ENCODE measurements at regions not wholly inside any gene's neighbourhood (a gene's known extent, or its start where the extent isn't known, plus 50 kb on each side); places are given as distances from the start of the nearest gene placed in this dataset.

DNA sequence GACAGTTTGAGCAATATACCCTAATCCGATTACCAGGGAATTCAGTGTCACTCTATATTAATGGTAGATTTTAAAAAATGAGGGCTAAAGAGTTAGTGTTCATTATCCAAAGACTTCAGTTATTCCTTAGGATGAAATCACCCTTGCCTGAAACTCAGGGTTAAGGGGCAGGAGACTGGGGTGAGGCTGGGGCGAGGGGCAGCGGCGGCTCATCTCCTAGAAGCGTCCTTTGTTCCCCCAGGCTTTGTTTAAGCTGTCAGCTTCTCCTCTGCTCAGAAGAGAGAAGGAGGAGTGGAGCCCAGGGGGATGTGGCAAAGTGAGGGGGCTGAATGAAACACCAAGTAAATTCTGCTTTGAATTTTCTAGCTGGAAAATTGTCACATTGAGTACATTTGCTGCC is 117.7 kb upstream of the ELAC2 start:
- TF ChIP-seq, protein P1, sequence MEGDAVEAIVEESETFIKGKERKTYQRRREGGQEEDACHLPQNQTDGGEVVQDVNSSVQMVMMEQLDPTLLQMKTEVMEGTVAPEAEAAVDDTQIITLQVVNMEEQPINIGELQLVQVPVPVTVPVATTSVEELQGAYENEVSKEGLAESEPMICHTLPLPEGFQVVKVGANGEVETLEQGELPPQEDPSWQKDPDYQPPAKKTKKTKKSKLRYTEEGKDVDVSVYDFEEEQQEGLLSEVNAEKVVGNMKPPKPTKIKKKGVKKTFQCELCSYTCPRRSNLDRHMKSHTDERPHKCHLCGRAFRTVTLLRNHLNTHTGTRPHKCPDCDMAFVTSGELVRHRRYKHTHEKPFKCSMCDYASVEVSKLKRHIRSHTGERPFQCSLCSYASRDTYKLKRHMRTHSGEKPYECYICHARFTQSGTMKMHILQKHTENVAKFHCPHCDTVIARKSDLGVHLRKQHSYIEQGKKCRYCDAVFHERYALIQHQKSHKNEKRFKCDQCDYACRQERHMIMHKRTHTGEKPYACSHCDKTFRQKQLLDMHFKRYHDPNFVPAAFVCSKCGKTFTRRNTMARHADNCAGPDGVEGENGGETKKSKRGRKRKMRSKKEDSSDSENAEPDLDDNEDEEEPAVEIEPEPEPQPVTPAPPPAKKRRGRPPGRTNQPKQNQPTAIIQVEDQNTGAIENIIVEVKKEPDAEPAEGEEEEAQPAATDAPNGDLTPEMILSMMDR (IDR thresholded peaks at IDR 0.05; ENCODE audit: unreplicated experiment), result no peak
- Mint-ChIP-seq H3K9me3 (ENCODE audit: unreplicated experiment) (no peaks in the 10 kb centered on the region), H3K4me1 (ENCODE audit: unreplicated experiment) (no peaks in the 10 kb centered on the region), H3K36me3 (ENCODE audit: low read depth, unreplicated experiment) (no peaks in the 10 kb centered on the region), H3K27ac (ENCODE audit: unreplicated experiment) (no peak overlapping the region), H3K27me3 (ENCODE audit: unreplicated experiment) (no peaks in the 10 kb centered on the region), H3K4me3 (ENCODE audit: unreplicated experiment) (no peak overlapping the region)
- DNase-seq (ENCODE audit: low spot score), result no peak

DNA sequence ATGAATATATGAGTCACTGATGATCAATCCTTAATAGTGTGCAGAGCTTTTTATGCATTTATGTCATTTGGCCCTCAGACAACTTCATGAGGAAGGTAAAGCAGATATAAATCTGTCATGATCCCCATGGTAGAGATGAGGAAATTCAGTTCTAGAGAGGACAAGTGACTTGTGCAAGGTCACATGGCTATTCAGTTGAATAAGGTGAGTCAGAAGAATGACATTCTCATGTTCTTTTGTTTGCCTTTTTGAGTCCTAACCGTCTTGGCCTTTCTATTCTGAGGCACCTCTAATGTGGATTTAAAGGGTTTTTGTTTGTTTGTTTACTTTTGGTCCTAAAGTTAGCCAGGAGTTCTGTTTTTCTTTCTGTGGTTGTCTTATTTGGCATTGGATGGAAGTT is 116.2 kb upstream of the ELAC2 start:
- H3K4me3 Mint-ChIP-seq (ENCODE audit: unreplicated experiment), result no peak overlapping the region
- no peaks in the 10 kb centered on the region for H3K4me1 Mint-ChIP-seq (ENCODE audit: unreplicated experiment)
- no peaks in the 10 kb centered on the region for H3K9me3 Mint-ChIP-seq (ENCODE audit: unreplicated experiment)
- TF ChIP-seq, protein P1 (IDR thresholded peaks at IDR 0.05; ENCODE audit: unreplicated experiment), result no peak
- no peak overlapping the region for H3K27ac Mint-ChIP-seq (ENCODE audit: unreplicated experiment)
- no peak for DNase-seq (ENCODE audit: low spot score)
- H3K36me3 Mint-ChIP-seq (ENCODE audit: low read depth, unreplicated experiment), result no peaks in the 10 kb centered on the region
- H3K27me3 Mint-ChIP-seq (ENCODE audit: unreplicated experiment), result no peaks in the 10 kb centered on the region

DNA sequence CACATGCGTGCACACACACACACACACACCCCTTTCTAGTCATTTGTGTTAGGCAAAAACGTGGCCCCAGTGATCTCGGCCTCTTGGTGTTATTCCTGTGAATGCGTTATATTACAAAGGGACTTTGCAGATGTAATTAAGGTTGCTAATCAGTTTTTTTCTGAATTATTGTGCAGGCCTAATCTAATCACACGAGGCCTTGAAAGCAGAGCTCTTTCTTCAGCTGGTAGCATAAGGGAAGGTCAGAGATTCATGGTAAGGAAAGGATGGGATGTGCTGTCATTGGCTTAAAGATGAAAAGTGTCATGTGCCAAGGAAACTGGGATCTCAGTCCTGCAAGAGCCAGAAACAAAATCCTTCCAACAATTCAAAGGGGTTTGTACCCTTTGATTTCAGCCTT is 113.4 kb upstream of the ELAC2 start:
- no peaks in the 10 kb centered on the region for H3K36me3 Mint-ChIP-seq (ENCODE audit: low read depth, unreplicated experiment)
- no peak overlapping the region for H3K4me3 Mint-ChIP-seq (ENCODE audit: unreplicated experiment)
- H3K27me3 Mint-ChIP-seq (ENCODE audit: unreplicated experiment), result peaks cover 2% of the 10 kb centered on the region
- H3K9me3 Mint-ChIP-seq (ENCODE audit: unreplicated experiment), result no peaks in the 10 kb centered on the region
- DNase-seq (ENCODE audit: low spot score), result no peak
- TF ChIP-seq, protein P1 (IDR thresholded peaks at IDR 0.05; ENCODE audit: unreplicated experiment), result no peak
- H3K4me1 Mint-ChIP-seq (ENCODE audit: unreplicated experiment), result no peaks in the 10 kb centered on the region
- no peak overlapping the region for H3K27ac Mint-ChIP-seq (ENCODE audit: unreplicated experiment)

DNA sequence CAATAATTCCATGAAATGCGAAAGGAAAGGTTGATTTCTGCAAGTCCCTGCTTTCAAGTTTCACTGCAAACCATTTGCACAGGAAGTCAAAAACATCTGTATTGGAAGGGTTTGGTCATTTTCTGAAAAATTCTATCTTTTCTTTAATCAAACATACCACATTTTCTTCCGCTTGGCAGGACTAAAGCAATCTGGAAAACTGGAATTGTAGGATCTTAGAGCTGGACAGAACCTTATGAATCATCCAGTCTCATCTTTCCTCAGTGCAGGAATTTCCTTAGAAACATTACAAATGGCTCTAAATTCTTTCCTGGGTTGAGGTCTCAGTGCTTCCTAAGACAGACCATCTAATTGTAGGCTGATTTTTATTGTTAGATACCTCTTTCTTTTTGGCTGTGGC is 111.5 kb upstream of the ELAC2 start:
- DNase-seq (ENCODE audit: low spot score), result no peak
- peaks cover 2% of the 10 kb centered on the region for H3K27me3 Mint-ChIP-seq (ENCODE audit: unreplicated experiment)

DNA sequence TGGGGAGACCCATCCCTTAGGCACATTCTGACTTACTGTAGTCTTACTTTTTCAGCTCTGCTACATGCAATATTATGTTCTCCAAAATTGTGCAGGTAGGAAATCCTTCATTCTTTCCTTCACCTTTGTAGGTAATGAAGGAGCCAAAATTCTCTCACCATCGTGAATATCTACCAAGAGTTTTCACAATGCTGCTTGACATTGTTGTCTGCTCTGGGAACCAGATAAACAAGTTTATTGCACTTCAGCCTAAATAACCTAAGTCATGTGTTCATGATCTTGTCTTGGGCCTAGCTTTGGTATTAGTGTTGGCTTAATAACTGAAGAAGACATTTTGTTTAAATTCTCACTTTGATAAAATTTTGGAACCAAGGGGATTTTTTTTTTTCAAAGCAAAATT is 110.8 kb upstream of the ELAC2 start:
- no peak for DNase-seq (ENCODE audit: low spot score)
- Mint-ChIP-seq H3K27ac (ENCODE audit: unreplicated experiment) (no peak overlapping the region), H3K9me3 (ENCODE audit: unreplicated experiment) (no peaks in the 10 kb centered on the region), H3K27me3 (ENCODE audit: unreplicated experiment) (peaks cover 2% of the 10 kb centered on the region), H3K36me3 (ENCODE audit: low read depth, unreplicated experiment) (no peaks in the 10 kb centered on the region), H3K4me1 (ENCODE audit: unreplicated experiment) (no peaks in the 10 kb centered on the region), H3K4me3 (ENCODE audit: unreplicated experiment) (no peak overlapping the region)
- TF ChIP-seq, protein P1 (IDR thresholded peaks at IDR 0.05; ENCODE audit: unreplicated experiment), result no peak

More for the DNA sequence above, 111.5 kb upstream of the ELAC2 start:
- no peak overlapping the region for H3K4me3 Mint-ChIP-seq (ENCODE audit: unreplicated experiment)
- no peak overlapping the region for H3K27ac Mint-ChIP-seq (ENCODE audit: unreplicated experiment)
- H3K4me1 Mint-ChIP-seq (ENCODE audit: unreplicated experiment), result no peaks in the 10 kb centered on the region
- no peaks in the 10 kb centered on the region for H3K9me3 Mint-ChIP-seq (ENCODE audit: unreplicated experiment)
- TF ChIP-seq, protein P1 (IDR thresholded peaks at IDR 0.05; ENCODE audit: unreplicated experiment), result no peak
- H3K36me3 Mint-ChIP-seq (ENCODE audit: low read depth, unreplicated experiment), result no peaks in the 10 kb centered on the region
